GM12892 (cell line): ENCODE measurements at regions not wholly inside any gene's neighbourhood (a gene's known extent, or its start where the extent isn't known, plus 50 kb on each side); places are given as distances from the start of the nearest gene placed in this dataset.

Source experiments
- POLR2A ChIP-seq: IDR thresholded peaks from 2 replicates; pipeline ENCODE4 v1.6.1; 2011; ENCODE audit warnings: low read depth, low read length, control low read depth
- POLR2AphosphoS5 ChIP-seq: IDR thresholded peaks from 2 replicates; pipeline ENCODE4 v1.6.1; 2011; ENCODE audit warnings: low read depth, low read length, control low read depth

DNA sequence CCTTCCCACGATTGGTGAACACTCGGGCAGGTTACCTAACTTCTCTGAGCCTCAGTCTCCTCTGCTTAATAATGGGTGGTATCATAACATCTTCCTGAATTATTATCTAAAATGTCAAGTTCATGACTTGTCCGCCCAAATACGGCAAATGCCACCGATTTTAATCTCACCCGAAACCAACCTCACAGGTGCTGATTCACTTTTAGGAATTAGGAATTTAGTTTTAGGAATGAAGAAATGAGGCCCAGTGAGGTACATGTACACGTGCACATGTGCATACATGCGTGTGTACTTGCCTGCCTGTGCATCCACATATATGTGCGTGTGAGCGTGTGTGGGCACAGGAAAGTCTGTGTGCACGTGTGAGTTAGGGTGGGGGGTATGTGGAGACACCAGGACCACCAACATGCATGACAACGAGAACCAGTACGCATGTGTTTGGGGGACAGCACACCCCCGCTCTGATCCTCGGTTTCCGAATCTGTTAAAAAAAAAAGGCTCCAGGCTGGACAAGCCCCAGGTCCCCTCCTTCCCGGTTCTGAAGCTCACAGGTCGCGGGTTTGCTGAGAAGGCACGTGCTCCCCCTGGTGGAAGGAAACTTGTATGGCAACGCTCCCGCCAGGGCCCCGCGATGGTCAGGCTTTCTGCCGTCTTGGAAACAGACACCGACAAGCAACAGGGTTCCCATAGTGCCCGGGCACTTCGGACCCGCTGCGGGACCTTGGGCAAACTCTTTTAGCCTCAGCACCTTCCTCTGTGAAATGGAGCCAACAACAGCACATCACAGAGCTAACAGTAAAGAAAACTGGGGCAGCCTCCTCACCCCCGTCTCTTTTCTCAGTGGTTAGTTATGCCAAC lies 219.2 kb downstream of the RBFOX3 start:
- TF ChIP-seq POLR2AphosphoS5 (no peak), POLR2A (no peak)
